Liver (tissue), 3 donors: ENCODE measurements at regions not wholly inside any gene's neighbourhood (a gene's known extent, or its start where the extent isn't known, plus 50 kb on each side); places are given as distances from the start of the nearest gene placed in this dataset.

Source experiments
- CTCF ChIP-seq: fragments of 150-350 bp; IDR thresholded peaks from 2 replicates; pipeline ENCODE4 v1.5.1; 2017; ENCODE audit warnings: improper control_type of control experiment, low read depth, low read length; ENCODE audit not compliant: missing input control
- EGR1 ChIP-seq, 2 donors: IDR thresholded peaks; 2 replicates each; pipeline ENCODE4 v1.6.1; 2016 to 2018; ENCODE audit warnings: antibody characterized with exemption in 2 of 2, low read depth in 2 of 2
- donor health status: healthy.
- donor health status: healthy.

DNA sequence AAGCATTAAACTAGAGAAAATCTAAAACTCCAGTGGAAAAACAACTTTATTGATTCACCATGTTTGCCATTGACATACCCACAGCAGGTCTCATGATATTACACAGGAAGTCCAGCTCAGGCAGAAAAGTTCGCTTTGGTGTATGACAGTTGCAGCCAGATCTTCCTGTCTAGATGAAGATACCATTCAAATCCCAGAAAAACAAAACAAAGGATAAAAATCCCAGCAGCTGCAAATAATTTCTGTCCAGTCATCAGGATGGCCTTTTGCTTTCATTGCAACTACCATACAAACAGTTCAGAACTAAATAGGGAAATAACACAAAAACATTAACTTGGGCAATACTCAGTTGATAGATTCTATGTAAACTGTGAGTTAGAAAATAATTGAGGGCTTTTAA, 136.0 kb upstream of the NREP start:
- TF ChIP-seq CTCF = no peak
- TF ChIP-seq EGR1 (IDR thresholded peaks at IDR 0.05; ENCODE audit: low read depth in 2 of 2) = no peak
